HL-60/S4 treated with phorbol 12-myristate 13-acetate at 8.2 ng/mL for 4 days and 3 days (cell line): ENCODE measurements at regions not wholly inside any gene's neighbourhood (a gene's known extent, or its start where the extent isn't known, plus 50 kb on each side); places are given as distances from the start of the nearest gene placed in this dataset.

ENCODE experiments used
- in situ Hi-C: fragments of 300-500 bp; cut with MboI; formaldehyde crosslinking; loops from 2 replicates; pipeline ENCODE4 v1.15.0; 2022; ENCODE audit warnings: low sequenced_read_pairs

DNA sequence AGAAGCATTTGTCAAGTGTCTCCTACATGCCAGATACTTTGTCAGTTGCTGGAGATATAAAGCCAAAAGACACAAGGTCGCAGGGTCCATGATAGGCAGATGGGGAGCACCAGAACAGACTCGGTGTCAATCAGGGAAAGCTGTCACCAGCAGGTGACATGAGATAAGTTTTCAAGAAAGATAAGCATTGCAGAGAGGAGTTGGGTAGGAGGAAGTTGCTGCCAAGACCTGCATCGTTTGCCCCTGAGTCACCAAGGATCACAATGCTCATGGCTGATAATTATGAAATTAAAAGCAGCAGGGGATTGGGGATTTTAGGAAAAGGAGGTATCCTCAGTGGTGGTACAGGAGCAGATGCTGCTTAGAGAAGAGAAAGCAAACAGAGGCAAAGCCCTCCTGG lies 551.1 kb upstream of the CDH11 start:
- in situ Hi-C loops: no loop called here

- in situ Hi-C loops: no loop called here
These were observed 549.2 kb upstream of the CDH11 start for GRCh38 chr16:65671071-65671470.

- in situ Hi-C loops: no loop called here
These were observed 546.3 kb upstream of the CDH11 start for GRCh38 chr16:65668064-65668595.

DNA sequence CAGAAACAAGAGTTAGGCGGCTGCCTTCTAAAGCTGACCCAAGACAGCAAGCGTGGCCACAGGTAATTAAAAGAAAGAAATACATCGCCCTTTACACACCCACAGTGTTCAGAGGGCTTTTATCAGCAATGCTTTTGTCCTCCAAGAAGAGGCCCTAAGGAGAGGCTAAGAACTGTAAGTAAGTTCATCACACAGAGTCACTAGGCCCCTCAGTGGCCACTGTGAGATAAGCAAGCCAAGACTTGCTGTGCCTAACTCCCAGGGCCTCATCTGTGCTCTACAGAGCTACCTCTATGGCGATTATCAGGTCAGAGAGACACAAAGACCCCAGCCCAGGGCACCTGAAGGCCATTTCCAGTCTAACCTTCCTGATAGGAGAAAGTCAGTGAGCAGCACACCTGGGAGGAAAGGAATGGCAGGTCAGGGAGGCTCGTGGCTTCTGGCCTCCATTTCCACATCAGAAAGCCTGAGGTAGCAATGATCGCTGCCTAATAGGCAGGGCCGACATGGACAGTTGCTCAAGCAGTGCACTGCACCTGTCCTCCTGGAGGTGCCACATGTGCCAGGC lies 545.2 kb upstream of the CDH11 start:
- in situ Hi-C loops: no loop called here

DNA sequence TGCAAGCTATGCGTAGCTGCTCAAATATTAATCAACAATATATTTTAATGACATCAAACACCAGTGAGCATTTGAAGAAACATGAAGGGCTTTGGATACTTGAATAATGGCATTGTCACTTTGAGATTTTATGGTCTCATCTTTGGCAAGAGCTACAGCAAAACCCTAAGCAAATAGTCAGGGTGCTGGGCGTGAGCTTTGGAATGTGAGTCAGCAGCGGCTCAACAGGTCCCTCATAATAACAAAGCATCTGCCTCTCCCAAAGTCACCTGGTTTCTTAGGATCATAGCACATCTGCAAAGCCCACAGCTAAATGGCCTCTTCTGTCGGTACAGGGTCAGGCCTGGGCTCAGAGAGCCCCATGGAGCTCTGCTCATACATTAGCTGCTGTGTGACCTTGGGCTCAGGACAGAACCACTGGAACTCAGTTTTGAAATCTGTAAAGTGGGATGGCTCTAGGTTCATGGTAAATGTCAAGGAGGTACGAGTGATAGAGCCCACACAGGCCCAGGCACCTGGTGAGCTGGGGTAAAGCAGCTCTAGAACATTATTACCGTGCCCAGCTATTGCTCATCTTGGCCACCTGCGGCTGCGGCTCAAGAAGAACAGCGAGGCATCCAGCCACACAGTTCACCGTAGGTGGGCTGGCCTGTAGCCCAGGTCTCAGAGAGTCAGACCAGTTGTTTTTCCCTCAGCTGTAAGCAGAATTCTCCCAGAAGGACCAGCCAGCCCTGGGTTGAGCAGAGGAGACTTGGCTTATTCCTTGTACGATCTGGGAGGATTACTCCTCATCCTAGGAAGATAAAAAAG lies 544.5 kb upstream of the CDH11 start:
- in situ Hi-C loops: no loop called here

GRCh38 chr16:65665586-65665985 lies 543.7 kb upstream of the CDH11 start:
- in situ Hi-C loops: no loop called here

DNA sequence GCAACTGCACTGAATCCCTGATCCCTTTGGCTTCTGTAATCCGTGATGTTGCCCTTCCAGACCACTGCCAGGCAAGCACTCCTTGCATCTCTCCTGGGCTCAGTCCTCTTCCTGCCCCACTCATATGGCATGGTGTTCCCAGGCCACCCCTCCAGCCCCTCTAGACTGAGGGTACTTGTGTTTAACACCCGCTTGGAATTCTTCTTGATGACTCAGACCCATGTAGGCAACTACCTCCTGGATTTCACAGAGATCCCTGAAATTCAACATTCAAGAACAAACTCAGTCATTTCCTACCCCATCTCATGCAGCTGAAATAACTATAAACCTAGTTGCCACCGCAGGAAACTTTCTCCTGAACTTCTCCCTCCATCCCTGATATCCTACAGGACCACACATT lies 541.9 kb upstream of the CDH11 start:
- in situ Hi-C loops: no loop called here

GRCh38 chr16:65662256-65662655 lies 540.4 kb upstream of the CDH11 start:
- in situ Hi-C loops: no loop called here

GRCh38 chr16:65661558-65661957 lies 539.7 kb upstream of the CDH11 start:
- in situ Hi-C loops: no loop called here

- in situ Hi-C loops: no loop called here
These were observed 538.5 kb upstream of the CDH11 start for GRCh38 chr16:65660390-65660789.

DNA sequence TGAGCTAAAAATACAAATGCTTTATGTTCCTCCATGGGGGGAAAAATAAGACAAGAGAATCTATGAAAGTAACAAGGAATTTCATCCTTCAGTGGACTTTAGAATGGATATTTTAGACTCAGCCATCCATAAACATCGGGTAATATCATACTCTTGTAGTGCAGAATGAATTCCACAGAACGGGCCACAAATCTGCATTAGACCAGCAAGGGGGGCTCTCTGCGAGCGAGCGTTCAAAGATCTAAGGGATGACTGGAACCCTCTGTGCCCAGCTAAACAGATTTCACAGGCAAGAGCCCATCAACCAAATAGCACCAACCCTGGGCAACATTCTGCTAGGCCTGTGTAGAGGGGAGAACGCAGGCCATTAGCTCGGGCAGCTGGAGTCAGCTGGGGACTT lies 537.9 kb upstream of the CDH11 start:
- in situ Hi-C loops: no loop called here

- in situ Hi-C loops: no loop called here
These were observed 536.9 kb upstream of the CDH11 start for GRCh38 chr16:65658787-65659220.

DNA sequence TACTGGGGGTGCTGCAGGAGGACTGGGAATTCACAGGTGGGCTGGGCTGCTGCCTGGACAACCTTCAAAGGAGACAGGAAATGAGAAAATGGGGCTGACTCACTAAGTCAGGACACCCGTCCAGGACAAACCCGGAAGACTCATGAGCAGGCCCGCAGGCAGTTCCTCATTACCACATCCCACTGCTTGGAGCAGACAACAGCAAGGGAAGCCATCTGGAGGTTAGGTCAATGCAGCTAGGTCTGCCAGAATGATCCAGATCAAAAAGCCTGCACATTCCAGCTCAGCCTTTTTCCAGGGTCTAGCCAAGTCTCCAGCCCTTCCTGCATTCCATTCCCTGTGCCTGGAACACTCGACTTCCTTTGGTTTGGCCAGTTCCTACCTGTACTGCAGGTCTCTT lies 536.5 kb upstream of the CDH11 start:
- in situ Hi-C loops: no loop called here

DNA sequence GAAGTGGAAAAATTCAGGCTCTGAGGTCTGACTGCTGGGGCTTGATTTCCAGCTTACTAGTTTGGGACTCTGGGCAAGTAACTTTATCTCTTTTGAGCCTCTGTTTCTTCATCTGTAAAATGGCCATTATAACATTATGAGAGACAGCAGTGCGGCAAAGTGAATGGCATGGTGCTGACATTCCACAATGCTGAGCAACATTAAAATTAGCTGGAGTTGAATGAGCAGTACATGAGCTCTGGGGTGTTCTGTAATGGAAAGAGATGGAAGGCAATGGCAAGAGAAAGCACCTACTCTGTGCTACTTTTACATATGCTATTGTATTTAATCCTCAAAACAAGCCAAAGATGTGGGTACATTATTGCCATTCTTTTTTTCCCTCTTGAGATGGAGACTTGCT lies 535.7 kb upstream of the CDH11 start:
- in situ Hi-C loops: no loop called here

- in situ Hi-C loops: no loop called here
These were observed 535.2 kb upstream of the CDH11 start for GRCh38 chr16:65657071-65657494.

DNA sequence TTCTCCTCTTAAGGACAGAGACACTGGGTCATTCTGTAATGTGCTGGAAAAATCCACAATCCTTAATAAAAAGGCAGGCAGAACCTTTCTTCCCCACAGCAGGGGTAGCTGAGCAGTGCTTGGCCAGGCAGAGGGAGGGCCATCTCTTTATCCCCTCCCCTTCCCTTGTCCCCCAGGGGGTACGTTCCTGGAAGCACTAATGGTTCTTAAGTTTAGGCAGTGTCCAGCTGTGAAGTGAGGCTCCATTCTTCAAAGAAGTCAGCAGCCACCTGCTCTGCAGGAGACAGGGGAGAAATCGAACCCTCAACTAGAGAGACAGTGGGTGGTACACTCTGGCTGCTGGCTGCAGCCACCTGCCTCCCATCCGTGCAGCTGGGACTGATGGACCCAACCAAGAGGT lies 533.9 kb upstream of the CDH11 start:
- in situ Hi-C loops: no loop called here

DNA sequence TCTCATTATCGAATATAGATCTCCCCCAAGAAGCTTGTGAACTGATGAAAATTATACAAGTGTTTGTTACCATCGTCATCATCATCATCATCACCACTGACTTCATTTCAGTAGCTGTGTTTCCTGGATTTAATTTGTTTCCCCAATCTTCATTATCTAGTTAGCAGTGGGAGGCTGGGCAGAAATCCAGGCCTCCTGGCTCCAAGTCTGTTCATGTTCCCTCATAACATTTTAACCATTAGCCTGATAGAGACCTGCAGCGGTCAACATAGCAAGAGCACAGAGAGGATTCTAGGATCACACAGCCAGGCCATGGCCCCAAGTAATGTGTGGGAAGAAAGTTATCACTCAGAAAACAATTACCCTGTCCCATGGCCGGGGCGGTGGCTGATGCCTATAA lies 526.2 kb upstream of the CDH11 start:
- in situ Hi-C loops: no loop called here

- in situ Hi-C loops: no loop called here
These were observed 523.0 kb upstream of the CDH11 start for GRCh38 chr16:65644821-65645220.

- in situ Hi-C loops: no loop called here
These were observed 520.0 kb upstream of the CDH11 start for GRCh38 chr16:65641762-65642289.

- in situ Hi-C loops: no loop called here
These were observed 519.3 kb upstream of the CDH11 start for GRCh38 chr16:65641049-65641761.

DNA sequence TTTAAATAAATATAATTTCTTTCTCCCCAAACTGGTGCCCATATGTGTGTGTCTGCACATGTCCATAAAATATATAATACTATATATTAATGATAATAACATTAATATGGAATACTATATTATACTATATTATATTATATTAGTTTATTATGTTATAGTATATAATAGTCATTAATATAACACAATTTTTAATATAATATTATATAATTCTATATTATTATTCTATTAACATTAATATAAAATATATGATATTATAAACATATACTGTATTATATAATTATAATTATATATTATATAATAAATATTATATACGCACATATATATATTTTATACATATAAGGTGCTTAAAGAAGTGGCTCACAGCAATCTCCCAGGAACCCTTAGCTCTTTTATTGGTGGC lies 513.0 kb upstream of the CDH11 start:
- in situ Hi-C loops: no loop called here

DNA sequence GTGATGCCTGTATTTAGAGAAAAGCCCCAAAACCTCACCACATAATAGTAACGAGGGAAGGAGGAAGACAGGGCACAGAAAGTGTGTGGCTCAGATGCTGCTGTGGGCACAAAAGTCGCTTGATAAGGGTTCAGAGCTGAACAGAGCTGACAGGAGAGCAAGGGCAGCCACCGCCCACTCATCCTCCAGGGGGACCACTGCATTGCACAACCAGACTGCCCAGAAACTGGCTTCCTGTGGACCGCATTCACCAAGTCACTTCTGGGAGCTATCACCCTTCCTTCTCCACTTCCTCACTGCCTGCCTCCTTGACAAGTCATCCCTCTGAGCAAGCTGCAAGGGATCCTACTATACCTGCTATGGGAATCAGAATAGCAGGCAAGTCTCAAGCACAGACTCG lies 512.4 kb upstream of the CDH11 start:
- in situ Hi-C loops: no loop called here
